ENCODE measurements at regions not wholly inside any gene's neighbourhood (a gene's known extent, or its start where the extent isn't known, plus 50 kb on each side); places are given as distances from the start of the nearest gene placed in this dataset.

GRCh38 chr5:40274568-40274967 lies 405.1 kb upstream of the PTGER4 start:
- TF ChIP-seq, protein P1, sequence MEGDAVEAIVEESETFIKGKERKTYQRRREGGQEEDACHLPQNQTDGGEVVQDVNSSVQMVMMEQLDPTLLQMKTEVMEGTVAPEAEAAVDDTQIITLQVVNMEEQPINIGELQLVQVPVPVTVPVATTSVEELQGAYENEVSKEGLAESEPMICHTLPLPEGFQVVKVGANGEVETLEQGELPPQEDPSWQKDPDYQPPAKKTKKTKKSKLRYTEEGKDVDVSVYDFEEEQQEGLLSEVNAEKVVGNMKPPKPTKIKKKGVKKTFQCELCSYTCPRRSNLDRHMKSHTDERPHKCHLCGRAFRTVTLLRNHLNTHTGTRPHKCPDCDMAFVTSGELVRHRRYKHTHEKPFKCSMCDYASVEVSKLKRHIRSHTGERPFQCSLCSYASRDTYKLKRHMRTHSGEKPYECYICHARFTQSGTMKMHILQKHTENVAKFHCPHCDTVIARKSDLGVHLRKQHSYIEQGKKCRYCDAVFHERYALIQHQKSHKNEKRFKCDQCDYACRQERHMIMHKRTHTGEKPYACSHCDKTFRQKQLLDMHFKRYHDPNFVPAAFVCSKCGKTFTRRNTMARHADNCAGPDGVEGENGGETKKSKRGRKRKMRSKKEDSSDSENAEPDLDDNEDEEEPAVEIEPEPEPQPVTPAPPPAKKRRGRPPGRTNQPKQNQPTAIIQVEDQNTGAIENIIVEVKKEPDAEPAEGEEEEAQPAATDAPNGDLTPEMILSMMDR (IDR thresholded peaks at IDR 0.05; ENCODE audit: low read length) = no peak
- no peak for TF ChIP-seq EZH2 (IDR thresholded peaks at IDR 0.05; ENCODE audit: borderline replicate concordance, low read length)
